Caco-2 (cell line): ENCODE measurements at regions not wholly inside any gene's neighbourhood (a gene's known extent, or its start where the extent isn't known, plus 50 kb on each side); places are given as distances from the start of the nearest gene placed in this dataset.

Experiments
- BruUV-seq: library from RNA; stranded (reverse); fragments of 400-500 nt; replicated peaks from 2 replicates; lab custom pipeline; 2021; lab: Mats Ljungman, UMichigan
- CTCF ChIA-PET: fragments of 300-600 bp; sonication (Branson Sonifier 250); formaldehyde crosslinking; loops from one replicate; lab custom pipeline; 2022; ENCODE audit warnings: antibody characterized with exemption; lab: Charles Lee
- POLR2A ChIA-PET: fragments of 300-600 bp; sonication (Branson Sonifier 250); formaldehyde crosslinking; loops from one replicate; lab custom pipeline; 2022; ENCODE audit warnings: antibody characterized with exemption; lab: Charles Lee
- DNase-seq, 2 experiments: peaks; one replicate each; pipeline versions ENCODE4 v3.0.0 to v3.0.0-alpha.2; 2020 to 2022
- H3K27me3 ChIP-seq: replicated peaks from 2 replicates; pipeline ENCODE4 v1.6.0; 2011; ENCODE audit warnings: low read length; ENCODE audit not compliant: control insufficient read depth, insufficient read depth
- H3K36me3 ChIP-seq: 2 replicates; pipeline ENCODE4 v1.5.1; 2011; ENCODE audit warnings: low read length; ENCODE audit not compliant: control insufficient read depth, insufficient read depth
- H3K4me1 ChIP-seq: fragments of 250-450 bp; sonication (Bioruptor Pico); 2 replicates; pipeline ENCODE4 v1.5.1; 2020; ENCODE audit warnings: mild to moderate bottlenecking
- H3K4me3 ChIP-seq: 2 replicates; pipeline ENCODE4 v1.5.1; 2011; ENCODE audit warnings: low read depth, mild to moderate bottlenecking, control low read depth, low read length
- H3K9me3 ChIP-seq: fragments of 250-450 bp; sonication (Bioruptor Pico); 2 replicates; pipeline ENCODE4 v1.5.1; 2020; ENCODE audit warnings: mild to moderate bottlenecking, moderate library complexity
- H3K27ac Mint-ChIP-seq: one replicate; pipeline ENCODE4 v1.8.0; 2022; ENCODE audit warnings: mixed read lengths; ENCODE audit not compliant: unreplicated experiment
- H3K27me3 Mint-ChIP-seq: one replicate; pipeline ENCODE4 v1.8.0; 2022; ENCODE audit warnings: mixed read lengths; ENCODE audit not compliant: insufficient read depth, unreplicated experiment
- H3K36me3 Mint-ChIP-seq: one replicate; pipeline ENCODE4 v1.8.0; 2022; ENCODE audit warnings: mild to moderate bottlenecking, mixed read lengths; ENCODE audit not compliant: insufficient read depth, unreplicated experiment
- H3K4me1 Mint-ChIP-seq: one replicate; pipeline ENCODE4 v1.8.0; 2022; ENCODE audit warnings: low read depth, mixed read lengths; ENCODE audit not compliant: unreplicated experiment
- H3K4me3 Mint-ChIP-seq: one replicate; pipeline ENCODE4 v1.8.0; 2022; ENCODE audit warnings: mild to moderate bottlenecking, moderate library complexity, mixed read lengths; ENCODE audit not compliant: unreplicated experiment
- H3K9me3 Mint-ChIP-seq: one replicate; pipeline ENCODE4 v1.8.0; 2022; ENCODE audit warnings: mixed read lengths; ENCODE audit not compliant: unreplicated experiment
- intact Hi-C: fragments of 100-400 bp; cut with micrococcal nuclease; formaldehyde crosslinking; loops from one replicate; pipeline ENCODE4 v1.10.0; 2022; ENCODE audit not compliant: unreplicated experiment
- TF ChIP-seq, protein P1 (sequence below), 2 experiments: fragments of 200-600 bp in 1 of 2; IDR thresholded peaks; 1 replicate in 1 of 2; 2 replicates in 1 of 2; pipeline versions ENCODE4 v1.5.1 to v1.8.0; 2011 to 2022; ENCODE audit warnings: antibody characterized with exemption in 1 of 2, control low read depth in 1 of 2, inconsistent platforms in 1 of 2, low read depth in 1 of 2, low read length in 1 of 2, mild to moderate bottlenecking in 1 of 2, moderate library complexity in 1 of 2; ENCODE audit not compliant: insufficient read depth in 1 of 2, severe bottlenecking in 1 of 2, unreplicated experiment in 1 of 2

DNA sequence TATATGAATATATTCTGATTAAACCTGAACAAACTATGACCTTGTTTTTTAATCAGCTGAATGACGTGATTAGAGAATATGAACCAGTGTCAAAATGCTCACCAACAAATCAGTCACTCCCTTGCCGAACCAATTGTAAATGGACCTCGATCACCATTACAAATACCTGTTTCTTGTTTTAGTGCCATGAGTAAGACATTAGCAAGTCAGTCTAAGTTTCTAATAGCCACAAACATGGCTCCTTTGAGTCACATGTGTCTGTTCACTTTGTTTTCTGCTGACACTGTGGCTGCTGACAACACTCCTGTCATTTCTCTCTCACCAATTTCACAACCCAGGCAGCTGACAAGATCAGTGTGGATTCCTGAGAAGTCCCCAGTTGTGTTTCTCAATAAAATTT lies 286.2 kb upstream of the MDGA2 start:
- H3K36me3 ChIP-seq, result no peaks in the 10 kb centered on the region
- no TSS peak for BruUV-seq
- TF ChIP-seq, protein P1, sequence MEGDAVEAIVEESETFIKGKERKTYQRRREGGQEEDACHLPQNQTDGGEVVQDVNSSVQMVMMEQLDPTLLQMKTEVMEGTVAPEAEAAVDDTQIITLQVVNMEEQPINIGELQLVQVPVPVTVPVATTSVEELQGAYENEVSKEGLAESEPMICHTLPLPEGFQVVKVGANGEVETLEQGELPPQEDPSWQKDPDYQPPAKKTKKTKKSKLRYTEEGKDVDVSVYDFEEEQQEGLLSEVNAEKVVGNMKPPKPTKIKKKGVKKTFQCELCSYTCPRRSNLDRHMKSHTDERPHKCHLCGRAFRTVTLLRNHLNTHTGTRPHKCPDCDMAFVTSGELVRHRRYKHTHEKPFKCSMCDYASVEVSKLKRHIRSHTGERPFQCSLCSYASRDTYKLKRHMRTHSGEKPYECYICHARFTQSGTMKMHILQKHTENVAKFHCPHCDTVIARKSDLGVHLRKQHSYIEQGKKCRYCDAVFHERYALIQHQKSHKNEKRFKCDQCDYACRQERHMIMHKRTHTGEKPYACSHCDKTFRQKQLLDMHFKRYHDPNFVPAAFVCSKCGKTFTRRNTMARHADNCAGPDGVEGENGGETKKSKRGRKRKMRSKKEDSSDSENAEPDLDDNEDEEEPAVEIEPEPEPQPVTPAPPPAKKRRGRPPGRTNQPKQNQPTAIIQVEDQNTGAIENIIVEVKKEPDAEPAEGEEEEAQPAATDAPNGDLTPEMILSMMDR (IDR thresholded peaks at IDR 0.05; ENCODE audit: insufficient read depth in 1 of 2, low read depth in 1 of 2, low read length in 1 of 2, severe bottlenecking in 1 of 2, unreplicated experiment in 1 of 2), result no peak
- peaks cover 21% of the 10 kb centered on the region for H3K4me1 ChIP-seq
- Mint-ChIP-seq H3K27ac (no peak overlapping the region), H3K4me1 (peaks cover 9% of the 10 kb centered on the region), H3K4me3 (no peak overlapping the region), H3K27me3 (no peaks in the 10 kb centered on the region), H3K9me3 (no peaks in the 10 kb centered on the region), H3K36me3 (no peaks in the 10 kb centered on the region)
- H3K4me3 ChIP-seq, result no peak overlapping the region
- no peaks in the 10 kb centered on the region for H3K27me3 ChIP-seq
- H3K9me3 ChIP-seq, result no peaks in the 10 kb centered on the region
- ChIA-PET POLR2A (no interaction called here), CTCF (no interaction called here)
- no peak for DNase-seq
- intact Hi-C loops, result no loop called here

DNA sequence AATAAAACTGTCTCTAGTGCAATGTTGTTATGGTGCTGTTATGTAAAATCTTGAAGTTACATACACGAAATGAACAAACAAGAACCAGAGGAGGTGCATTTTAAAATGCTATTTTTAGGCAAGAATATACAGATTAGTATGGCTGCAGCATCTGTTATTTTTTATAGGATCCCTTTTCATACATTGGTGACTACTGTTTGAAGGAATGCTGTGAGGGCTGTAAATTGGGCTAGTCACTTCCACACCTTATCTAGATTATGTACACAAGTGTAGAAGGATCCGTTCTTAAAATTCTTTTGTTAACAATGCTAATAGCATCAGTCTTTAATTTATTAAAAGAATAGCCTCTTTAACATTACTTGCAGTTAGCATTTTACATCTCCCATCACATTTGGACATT lies 284.3 kb upstream of the MDGA2 start:
- TF ChIP-seq, protein P1 (IDR thresholded peaks at IDR 0.05; ENCODE audit: insufficient read depth in 1 of 2, low read depth in 1 of 2, low read length in 1 of 2, severe bottlenecking in 1 of 2, unreplicated experiment in 1 of 2), result no peak
- H3K4me1 Mint-ChIP-seq, result peaks cover 9% of the 10 kb centered on the region
- Histone ChIP-seq H3K27me3 (no peaks in the 10 kb centered on the region), H3K4me1 (peaks cover 21% of the 10 kb centered on the region), H3K36me3 (no peaks in the 10 kb centered on the region), H3K4me3 (no peak overlapping the region), H3K9me3 (no peaks in the 10 kb centered on the region)
- no TSS peak for BruUV-seq
- H3K9me3 Mint-ChIP-seq, result no peaks in the 10 kb centered on the region
- DNase-seq, result peak; percentile 28 to 53
- POLR2A ChIA-PET, result no interaction called here
- intact Hi-C loops, result no loop called here
- H3K27ac Mint-ChIP-seq, result peak overlapping the region; percentile 35
- no peaks in the 10 kb centered on the region for H3K27me3 Mint-ChIP-seq
- H3K4me3 Mint-ChIP-seq, result no peak overlapping the region
- H3K36me3 Mint-ChIP-seq, result no peaks in the 10 kb centered on the region
- CTCF ChIA-PET, result no interaction called here

DNA sequence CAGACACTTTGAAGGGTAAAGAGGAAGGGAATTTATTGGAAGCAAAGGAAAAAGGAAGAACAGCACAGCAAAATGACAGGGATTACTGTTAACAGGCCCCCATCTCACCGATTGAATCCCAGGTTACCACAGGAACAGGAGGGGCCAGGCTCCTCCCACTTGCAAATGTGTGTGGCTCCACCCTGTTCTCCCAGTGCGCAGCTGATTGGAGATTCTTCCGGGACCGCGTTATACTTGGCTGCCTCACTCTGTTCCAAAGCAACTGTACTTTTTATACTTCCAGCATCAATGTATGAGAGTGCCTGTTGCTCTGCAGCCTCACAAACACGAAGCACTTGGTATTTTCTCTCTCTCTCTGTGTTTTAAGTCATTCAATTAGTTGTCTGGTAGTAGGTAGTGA lies 273.6 kb upstream of the MDGA2 start:
- no TSS peak for BruUV-seq
- POLR2A ChIA-PET, result no interaction called here

More for the DNA sequence above, 273.6 kb upstream of the MDGA2 start:
- H3K9me3 Mint-ChIP-seq, result no peaks in the 10 kb centered on the region
- Histone ChIP-seq H3K4me3 (no peak overlapping the region), H3K27me3 (no peaks in the 10 kb centered on the region), H3K9me3 (no peaks in the 10 kb centered on the region), H3K36me3 (no peaks in the 10 kb centered on the region), H3K4me1 (no peaks in the 10 kb centered on the region)
- no peak overlapping the region for H3K27ac Mint-ChIP-seq
- H3K36me3 Mint-ChIP-seq, result no peaks in the 10 kb centered on the region
- intact Hi-C loops, result no loop called here
- H3K27me3 Mint-ChIP-seq, result no peaks in the 10 kb centered on the region
- TF ChIP-seq, protein P1 (IDR thresholded peaks at IDR 0.05; ENCODE audit: insufficient read depth in 1 of 2, low read depth in 1 of 2, low read length in 1 of 2, severe bottlenecking in 1 of 2, unreplicated experiment in 1 of 2), result no peak
- no peak overlapping the region for H3K4me3 Mint-ChIP-seq
- no peak for DNase-seq
- CTCF ChIA-PET, result no interaction called here
- H3K4me1 Mint-ChIP-seq, result no peaks in the 10 kb centered on the region
